ENCODE measurements at regions not wholly inside any gene's neighbourhood (a gene's known extent, or its start where the extent isn't known, plus 50 kb on each side); places are given as distances from the start of the nearest gene placed in this dataset.
"Not testable (repeated sequence)": the region's sequence is repeated elsewhere in the genome, so short reads cannot be mapped to it uniquely, and the experiment has no call there.

DNA sequence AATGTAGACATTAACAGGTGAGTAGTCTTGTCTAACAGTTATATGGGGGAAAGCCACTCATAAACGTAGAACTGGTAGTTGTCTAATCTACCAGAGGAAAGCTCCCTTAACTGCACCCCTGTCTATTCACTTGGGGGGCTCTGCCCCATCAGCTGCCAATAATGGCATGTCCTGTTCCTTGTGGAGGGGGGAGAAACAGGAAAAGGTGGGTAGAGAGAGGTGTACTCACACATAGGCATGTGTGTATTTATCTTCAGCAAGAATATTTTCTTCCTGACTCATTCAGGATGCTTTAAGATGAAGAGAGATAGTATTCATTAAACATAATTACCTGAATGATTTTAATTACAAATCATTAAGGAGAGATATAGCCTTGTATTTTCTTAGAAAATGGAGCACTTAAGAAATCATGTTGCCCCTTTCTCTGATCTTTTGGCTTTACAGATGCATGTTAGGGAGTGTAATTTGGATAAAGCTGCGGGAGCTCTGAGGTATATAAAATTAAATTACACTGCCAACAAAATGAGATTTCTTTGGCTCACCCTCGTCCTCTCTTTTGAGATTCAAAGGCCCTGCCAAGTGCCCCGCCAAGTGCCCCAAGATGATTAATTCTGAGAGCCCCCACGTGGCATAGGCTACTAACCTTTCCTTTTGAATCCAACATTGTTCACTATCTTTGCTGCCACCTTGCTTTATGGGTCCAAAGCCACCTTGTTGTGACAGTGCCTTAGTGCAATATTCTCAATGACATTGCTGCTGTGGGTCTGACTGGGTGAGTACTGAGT lies 286.3 kb upstream of the LYPLAL1 start:
- DNase-seq: no peak

GRCh38 chr1:218890451-218890850 lies 283.2 kb upstream of the LYPLAL1 start:
- no peak for DNase-seq

DNA sequence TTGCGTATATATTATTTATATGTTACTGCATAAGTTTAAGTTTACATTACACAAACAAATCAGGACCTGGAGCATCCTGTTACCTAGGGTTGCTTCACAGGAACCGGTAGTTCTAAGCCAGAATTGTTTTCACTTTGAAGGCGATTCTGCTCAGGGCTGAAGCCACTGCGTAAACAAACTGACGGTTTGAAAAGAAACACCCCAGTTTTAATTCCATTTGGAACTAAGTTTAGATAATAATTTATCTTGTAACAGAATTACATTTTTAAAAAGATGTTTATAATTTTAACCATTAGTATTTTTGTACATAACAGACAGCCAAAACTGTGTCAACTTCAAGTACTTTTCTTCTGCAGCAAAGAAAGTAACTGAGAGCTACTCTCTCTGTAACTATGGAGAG lies 282.1 kb upstream of the LYPLAL1 start:
- DNase-seq: no peak

GRCh38 chr1:218895064-218895587 lies 278.6 kb upstream of the LYPLAL1 start:
- no peak for DNase-seq

- no peak for DNase-seq
Measured at GRCh38 chr1:218896202-218896601, 277.5 kb upstream of the LYPLAL1 start.

GRCh38 chr1:218898921-218899320 lies 274.8 kb upstream of the LYPLAL1 start:
- no peak for DNase-seq

- no peak for DNase-seq
Measured at GRCh38 chr1:218900615-218901014, 273.1 kb upstream of the LYPLAL1 start.

DNA sequence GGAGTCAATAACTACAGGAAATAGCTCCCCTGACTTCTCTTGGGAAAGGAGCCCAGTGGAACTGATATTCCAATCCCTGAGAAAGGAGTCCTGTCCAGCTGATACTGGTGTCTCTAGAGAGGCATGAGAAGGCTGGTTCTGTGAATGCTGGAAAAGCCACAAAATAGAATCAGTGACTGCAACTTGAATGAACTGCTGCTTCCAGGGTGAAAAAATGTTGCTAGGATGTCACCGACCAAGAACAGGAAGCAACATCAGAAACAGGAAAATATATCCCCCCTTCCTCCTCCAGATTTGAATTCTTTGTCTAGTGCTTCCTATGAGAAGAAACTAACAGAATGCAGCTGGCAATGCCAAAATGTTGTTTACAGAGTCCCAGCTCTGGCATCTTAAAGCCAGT lies 269.3 kb upstream of the LYPLAL1 start:
- no peak for DNase-seq

- no peak for DNase-seq
Measured at GRCh38 chr1:218916720-218917119, 257.0 kb upstream of the LYPLAL1 start.

DNA sequence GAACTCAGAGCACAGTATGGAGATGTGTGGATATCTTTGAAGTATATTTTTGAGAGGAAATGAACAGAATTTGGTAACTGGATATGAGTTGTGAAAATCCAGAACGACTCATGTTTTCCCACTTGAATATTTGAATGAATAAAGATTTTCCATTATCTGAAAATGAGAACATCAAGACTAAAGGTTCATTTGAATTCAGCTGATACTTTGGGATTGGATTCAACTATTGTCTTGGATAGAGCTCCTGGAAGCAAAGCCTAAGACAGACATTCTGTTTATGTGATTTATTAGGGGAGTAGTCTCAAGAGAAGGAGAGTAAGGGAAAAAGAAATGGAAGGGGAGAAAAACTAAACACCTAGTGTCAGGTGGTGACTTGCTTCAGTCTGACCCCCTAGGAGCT lies 256.0 kb upstream of the LYPLAL1 start:
- no peak for DNase-seq

DNA sequence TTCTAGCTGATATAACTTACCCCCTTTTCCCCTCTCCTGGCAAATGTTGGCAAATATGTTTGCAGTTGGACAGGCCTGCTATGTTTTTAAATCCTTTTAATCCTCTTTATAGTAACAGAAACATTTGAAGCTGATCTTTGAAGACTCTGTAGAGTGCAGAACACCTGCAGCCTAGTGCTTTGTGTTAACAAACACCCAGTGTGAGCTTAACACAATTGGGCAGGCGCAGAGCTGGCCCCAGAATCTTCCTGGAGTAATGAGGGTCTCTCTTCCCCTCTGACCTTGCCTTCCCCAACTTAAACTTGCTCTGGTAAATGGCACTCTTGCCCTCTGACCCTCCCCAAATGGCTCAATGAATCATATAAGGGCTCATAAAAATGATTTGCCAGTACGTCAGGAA lies 247.9 kb upstream of the LYPLAL1 start:
- no peak for DNase-seq

- DNase-seq: no peak
Measured at GRCh38 chr1:218926631-218927030, 247.0 kb upstream of the LYPLAL1 start.

- no peak for DNase-seq
Measured at GRCh38 chr1:218930000-218930399, 243.7 kb upstream of the LYPLAL1 start.

GRCh38 chr1:218930472-218931241 lies 243.0 kb upstream of the LYPLAL1 start:
- no peak for DNase-seq

- DNase-seq: no peak
Measured at GRCh38 chr1:218931324-218931723, 242.4 kb upstream of the LYPLAL1 start.

GRCh38 chr1:218933513-218933912 lies 240.2 kb upstream of the LYPLAL1 start:
- DNase-seq: no peak

GRCh38 chr1:218935408-218935807 lies 238.3 kb upstream of the LYPLAL1 start:
- not testable (repeated sequence) for DNase-seq

GRCh38 chr1:218938259-218938658 lies 235.4 kb upstream of the LYPLAL1 start:
- DNase-seq: no peak

- no peak for DNase-seq
Measured at GRCh38 chr1:218939095-218939494, 234.6 kb upstream of the LYPLAL1 start.

DNA sequence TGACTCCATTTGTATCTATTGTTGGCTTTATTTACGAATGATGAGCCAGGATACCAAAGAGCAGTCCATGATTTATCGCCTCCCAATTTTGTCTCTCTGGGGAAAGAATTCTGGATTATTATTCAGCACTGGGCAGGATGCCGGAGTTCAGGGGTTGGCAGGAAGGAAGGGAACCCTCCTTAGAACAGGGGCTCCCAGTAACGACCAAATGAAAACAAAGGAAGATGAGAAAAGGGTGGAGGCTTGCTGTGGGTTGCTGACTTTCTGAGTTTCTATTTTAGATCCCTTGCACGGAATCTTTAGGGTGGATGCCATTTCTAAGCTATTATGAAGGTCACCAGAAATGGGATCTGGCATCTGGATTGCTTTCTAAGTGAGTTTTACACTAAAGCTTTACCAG lies 231.2 kb upstream of the LYPLAL1 start:
- DNase-seq: no peak

- no peak for DNase-seq
Measured at GRCh38 chr1:218943371-218943770, 230.3 kb upstream of the LYPLAL1 start.

DNA sequence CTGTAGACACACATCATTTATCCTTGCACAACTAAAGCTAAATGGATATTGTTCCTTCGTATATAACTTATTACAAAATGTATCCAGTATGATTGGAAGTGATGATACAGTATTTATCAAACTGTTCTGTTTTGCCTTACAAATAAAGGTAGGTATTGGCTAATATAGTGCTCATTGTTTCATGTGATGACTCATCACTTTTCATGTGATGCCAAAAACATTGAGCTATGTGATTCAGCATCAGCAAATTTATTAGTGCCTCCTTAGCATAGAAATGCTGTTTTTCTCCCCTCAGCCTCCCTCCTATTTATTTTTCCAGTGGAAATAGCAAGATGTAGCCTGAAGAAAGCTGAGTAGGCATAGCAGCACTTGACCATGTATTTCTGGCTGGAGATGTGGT lies 228.6 kb upstream of the LYPLAL1 start:
- DNase-seq: no peak

DNA sequence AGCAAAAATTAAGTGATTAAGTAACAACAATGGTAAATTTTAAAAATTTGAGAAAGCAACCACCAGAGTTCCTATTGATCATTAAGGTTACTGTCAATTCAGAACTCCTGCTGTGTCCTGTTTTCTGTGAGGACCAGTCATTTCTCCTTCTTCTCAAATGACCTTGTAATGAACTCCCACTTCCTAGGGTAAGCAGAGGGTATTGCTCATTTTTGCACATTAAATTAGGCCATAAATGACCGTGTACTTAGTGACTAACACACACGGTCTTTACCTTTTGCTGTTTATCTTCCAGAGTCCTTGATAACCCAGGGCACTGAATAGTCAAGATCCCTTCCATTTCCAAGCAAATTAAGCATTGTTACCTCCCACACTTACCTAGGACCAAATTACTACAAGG lies 227.5 kb upstream of the LYPLAL1 start:
- no peak for DNase-seq

GRCh38 chr1:218948446-218948845 lies 225.2 kb upstream of the LYPLAL1 start:
- no peak for DNase-seq
